Medulla oblongata (tissue), 1 donor: ENCODE measurements at regions not wholly inside any gene's neighbourhood (a gene's known extent, or its start where the extent isn't known, plus 50 kb on each side); places are given as distances from the start of the nearest gene placed in this dataset.
"Not testable (repeated sequence)": the region's sequence is repeated elsewhere in the genome, so short reads cannot be mapped to it uniquely, and the experiment has no call there.

ENCODE experiments used
- DNase-seq: peaks from one replicate; pipeline ENCODE4 v3.0.0-alpha.2; 2015; ENCODE audit errors: extremely low spot score

DNA sequence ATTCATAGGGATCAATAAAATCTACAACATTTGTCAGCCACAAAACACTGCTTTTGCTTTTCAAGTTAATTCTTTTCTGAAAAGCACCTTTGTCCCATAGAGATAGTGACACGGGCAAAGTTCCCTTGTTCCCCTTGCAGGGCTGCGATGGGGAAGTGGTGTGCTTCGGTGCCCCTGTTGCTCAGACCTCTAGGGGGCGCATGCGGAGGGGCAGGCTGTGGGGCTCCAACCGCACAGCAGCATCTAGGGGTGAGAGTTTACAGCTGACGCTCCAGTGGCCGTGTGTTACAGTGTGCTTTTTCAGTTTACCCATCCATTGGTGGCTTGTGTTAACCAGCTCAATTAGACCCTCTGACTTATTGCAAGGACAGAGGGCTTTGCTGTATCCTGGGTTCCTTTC lies 1432.2 kb upstream of the ACVR2A start:
- no peak for DNase-seq

- DNase-seq, result not testable (repeated sequence)
These were observed 1439.2 kb upstream of the ACVR2A start for GRCh38 chr2:146405402-146406309.

DNA sequence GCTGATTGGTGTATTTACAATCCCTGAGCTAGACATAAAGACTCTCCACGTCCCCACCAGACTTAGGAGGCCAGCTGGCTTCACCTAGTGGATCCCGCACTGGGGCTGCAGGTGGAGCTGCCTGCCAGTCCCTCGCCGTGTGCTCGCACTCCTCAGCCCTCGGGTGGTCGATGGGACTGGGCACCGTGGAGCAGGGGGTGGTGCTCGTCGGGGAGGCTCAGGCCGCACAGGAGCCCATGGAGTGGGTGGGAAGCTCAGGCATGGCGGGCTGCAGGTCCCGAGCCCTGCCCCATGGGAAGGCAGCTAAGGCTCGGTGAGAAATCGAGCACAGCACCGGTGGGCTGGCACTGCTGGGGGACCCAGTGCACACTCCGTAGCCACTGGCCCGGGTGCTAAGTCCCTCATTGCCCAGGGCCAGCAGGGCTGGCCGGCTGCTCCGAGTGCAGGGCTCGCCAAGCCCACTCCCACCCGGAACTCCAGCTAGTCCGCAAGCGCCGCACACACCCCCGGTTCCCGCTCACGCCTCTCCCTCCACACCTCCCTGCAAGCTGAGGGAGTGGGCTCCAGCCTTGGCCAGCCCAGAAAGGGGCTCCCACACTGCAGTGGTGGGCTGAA lies 1441.2 kb upstream of the ACVR2A start:
- not testable (repeated sequence) for DNase-seq

DNA sequence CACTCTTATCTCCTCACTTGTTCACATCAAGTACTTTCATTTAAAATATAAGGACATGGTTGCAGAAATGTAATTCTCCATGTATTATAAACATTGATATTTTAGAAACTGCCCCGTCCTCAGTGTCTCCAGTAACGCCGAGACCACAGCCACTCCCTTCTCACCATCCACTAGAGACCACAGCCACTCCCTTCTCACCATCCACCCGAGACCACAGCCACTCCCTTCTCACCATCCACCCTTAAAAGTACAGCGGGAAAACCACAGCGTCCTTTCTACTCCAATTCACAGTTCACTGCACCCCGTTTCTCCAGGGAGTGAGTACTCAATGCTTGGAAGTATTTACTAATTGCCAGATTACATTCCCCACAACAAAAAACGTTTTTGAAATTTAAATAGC lies 1452.2 kb upstream of the ACVR2A start:
- no peak for DNase-seq

DNA sequence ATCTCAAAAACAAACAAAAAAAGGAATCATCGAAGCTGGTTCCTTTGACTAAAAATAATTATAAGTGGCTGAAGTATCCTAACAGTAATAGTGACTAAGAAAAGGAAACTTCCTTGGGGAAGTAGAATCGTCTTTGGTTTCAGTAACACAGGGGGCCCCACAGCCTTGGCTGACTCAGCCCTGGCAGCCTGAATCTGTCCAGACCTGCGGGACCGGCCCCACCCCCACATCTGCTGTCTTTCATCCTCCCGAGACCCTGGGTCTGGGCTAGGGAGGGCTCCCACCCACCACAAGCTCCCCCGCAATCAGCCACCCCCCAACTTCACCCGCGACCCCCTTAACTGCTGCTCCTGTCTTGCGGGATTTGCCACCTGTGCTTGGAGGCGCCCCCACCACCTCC lies 1452.6 kb upstream of the ACVR2A start:
- DNase-seq, result no peak

DNA sequence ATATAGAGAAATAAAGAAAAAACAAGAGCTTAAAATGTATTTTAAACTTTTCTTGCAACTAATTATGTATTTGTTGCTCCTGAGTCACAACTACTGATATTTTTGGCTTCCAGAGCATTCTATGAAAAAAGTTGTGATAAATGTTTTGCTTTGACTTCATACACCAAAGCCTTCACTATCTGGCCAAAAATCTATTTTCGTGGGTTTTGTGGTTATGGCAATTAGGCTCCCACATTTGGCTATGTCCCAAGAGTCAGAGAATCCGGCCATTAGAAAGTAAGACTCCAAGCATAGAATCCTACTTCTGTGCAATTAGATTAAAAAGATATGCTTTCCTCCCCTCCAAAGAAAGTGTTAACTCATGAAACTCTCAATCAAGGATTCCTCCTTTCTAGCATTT lies 1456.1 kb upstream of the ACVR2A start:
- no peak for DNase-seq

GRCh38 chr2:146386096-146386495 lies 1458.7 kb upstream of the ACVR2A start:
- DNase-seq, result no peak

GRCh38 chr2:146385031-146385430 lies 1459.8 kb upstream of the ACVR2A start:
- no peak for DNase-seq

GRCh38 chr2:146376511-146377064 lies 1468.2 kb upstream of the ACVR2A start:
- no peak for DNase-seq

DNA sequence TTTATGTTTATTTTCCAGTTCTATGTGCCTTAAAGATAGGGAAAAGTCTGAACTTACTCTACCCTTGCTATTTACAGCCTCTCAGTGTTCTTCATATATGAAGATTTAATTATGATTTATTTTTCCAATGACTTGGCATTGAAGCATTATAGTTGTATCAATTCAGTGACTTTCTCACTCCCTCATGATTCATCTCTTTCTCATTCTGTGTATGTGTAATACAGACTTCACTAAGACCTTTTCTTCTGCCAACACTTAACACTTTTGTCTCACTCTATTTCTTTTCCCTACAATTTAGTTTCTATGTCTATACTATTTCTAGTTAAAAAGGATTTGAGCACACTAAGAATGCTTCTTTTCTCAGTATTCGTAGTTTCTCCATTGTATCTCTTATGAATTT lies 1470.3 kb upstream of the ACVR2A start:
- DNase-seq, result no peak

- not testable (repeated sequence) for DNase-seq
These were observed 1473.5 kb upstream of the ACVR2A start for GRCh38 chr2:146371364-146371763.

- no peak for DNase-seq
These were observed 1474.0 kb upstream of the ACVR2A start for GRCh38 chr2:146370826-146371225.

- DNase-seq, result no peak
These were observed 1478.6 kb upstream of the ACVR2A start for GRCh38 chr2:146366276-146366675.

GRCh38 chr2:146365041-146365440 lies 1479.8 kb upstream of the ACVR2A start:
- DNase-seq, result no peak

DNA sequence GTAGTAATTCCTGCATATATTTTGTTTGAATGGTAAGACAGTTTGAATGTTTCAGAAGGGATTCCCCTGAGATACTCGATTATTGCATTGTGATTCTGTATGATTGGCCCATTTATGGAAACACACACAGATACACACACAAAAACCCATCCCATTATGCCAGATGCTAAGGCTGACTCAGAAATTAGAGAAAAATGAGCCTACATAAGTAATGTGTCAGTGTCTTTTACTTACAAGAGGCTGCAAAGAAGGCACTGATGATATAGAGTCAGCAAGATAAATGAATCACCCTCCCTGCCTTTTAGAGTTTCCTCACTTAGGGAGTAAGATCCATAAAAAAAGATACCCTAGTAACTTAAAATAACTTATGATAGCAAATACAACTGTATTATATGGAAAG lies 1481.1 kb upstream of the ACVR2A start:
- no peak for DNase-seq

GRCh38 chr2:146351689-146352088 lies 1493.1 kb upstream of the ACVR2A start:
- no peak for DNase-seq

DNA sequence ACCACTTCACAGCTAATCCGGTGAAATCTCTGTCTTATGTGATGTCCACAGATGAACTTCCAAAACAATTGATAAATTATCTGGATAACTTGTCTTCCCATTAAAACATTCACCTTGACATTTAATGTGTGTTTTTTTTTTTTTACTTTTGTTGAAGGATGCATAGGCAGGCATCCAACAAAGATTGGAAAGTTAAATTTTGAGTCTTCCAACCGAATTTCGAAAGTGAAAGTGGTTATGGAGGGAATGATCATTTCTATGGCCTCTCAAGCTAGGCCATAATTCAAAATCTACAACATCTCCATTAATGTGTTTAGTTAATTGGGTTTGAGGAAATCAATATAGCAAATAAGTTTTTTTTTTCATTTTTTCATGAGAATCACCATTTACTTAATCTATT lies 1495.5 kb upstream of the ACVR2A start:
- no peak for DNase-seq

DNA sequence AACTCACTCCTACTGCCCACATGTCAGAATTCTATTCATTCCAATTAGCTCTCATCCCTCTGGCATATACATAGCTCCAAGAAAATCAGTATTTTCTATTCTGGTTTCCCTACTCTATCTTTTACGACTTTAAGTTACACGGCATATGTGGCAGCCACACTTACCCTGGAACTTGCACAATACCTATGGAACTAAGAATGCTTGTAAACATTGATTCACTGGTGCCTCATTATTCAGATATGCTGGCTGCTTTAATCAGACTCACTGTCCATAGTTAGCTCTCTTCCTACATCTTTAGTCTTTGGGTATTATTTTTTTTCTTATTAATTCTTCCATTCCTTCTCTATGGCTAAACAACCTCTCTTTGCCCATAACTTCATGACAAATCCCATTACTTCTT lies 1519.9 kb upstream of the ACVR2A start:
- no peak for DNase-seq

DNA sequence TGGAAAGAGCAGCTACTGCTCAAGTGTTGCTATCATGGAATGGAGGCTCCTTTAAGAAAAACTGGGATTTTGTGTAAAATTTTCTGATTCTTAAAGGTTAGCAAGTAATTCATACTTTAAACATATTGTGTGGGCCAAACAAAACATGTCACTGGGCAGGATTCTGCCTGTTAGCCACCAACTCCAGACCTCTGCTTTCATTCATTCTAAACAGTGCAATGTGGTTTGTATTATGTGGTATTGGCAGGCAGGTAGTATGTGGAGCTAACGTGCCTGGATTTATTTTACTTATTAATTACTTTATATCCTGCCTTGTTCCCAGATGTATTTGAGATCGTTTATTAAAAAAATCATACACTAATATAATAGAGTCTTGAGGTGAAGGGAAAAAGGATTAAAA lies 1521.3 kb upstream of the ACVR2A start:
- no peak for DNase-seq

- DNase-seq, result peak; percentile 4
These were observed 1523.7 kb upstream of the ACVR2A start for GRCh38 chr2:146321175-146321574.

DNA sequence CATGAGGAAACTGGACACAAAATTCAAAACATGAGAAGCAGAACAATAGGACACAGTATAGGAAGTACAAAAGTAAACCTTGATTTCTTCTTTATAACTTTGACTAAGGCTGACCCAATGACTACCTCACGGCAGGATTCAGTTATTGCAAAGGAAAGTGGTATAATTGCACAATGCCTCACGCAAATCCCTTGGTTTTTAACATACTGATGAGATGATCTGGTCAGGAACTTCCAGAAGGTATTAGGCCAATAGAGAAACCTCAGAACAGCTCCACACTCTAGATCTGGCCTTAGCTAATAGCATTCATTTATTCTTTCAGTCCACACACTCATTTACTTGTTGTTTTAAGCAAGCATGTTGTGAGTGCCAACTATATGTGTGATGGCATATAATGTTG lies 1526.9 kb upstream of the ACVR2A start:
- no peak for DNase-seq

DNA sequence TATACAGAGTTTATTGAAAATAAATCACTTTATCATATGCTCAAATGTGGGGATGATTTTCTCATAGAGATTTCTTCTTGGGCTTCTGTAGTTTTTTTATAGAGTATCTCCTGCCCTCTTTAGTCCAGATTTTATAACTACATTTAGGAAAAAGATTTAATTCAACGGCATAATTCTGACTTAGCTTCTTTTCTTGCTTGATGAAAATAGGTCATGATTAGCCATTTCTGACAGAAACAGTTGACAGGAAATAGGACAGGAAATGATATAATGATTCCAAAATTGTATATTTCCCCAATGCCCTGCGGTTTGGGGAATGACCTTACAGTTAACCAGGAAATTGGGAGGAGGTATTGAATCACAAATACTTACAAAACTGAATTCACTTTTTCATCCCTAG lies 1531.9 kb upstream of the ACVR2A start:
- DNase-seq, result peak; percentile 19

- DNase-seq, result no peak
These were observed 1539.7 kb upstream of the ACVR2A start for GRCh38 chr2:146305164-146305563.
